ENCODE measurements at regions not wholly inside any gene's neighbourhood (a gene's known extent, or its start where the extent isn't known, plus 50 kb on each side); places are given as distances from the start of the nearest gene placed in this dataset.

GRCh38 chr6:95802978-95803377 lies 212.8 kb upstream of the FUT9 start:
- TF ChIP-seq HOXD1 (CRISPR knock-in tag; IDR thresholded peaks at IDR 0.05) (no peak), MAX (IDR thresholded peaks at IDR 0.05) (no peak), SALL2 (CRISPR knock-in tag; IDR thresholded peaks at IDR 0.05) (no peak), CTCF (CRISPR knock-in tag; IDR thresholded peaks at IDR 0.05) (no peak), YEATS4 (CRISPR knock-in tag; IDR thresholded peaks at IDR 0.05; ENCODE audit: borderline replicate concordance) (no peak), ZBTB7A (CRISPR knock-in tag; IDR thresholded peaks at IDR 0.05) (no peak)

All from HepG2 (cell line).